SH-SY5Y (cell line): ENCODE measurements at regions not wholly inside any gene's neighbourhood (a gene's known extent, or its start where the extent isn't known, plus 50 kb on each side); places are given as distances from the start of the nearest gene placed in this dataset.

Source experiments
- GATA2 ChIP-seq: IDR thresholded peaks from 2 replicates; pipeline ENCODE4 v1.6.1; 2011; ENCODE audit warnings: mild to moderate bottlenecking, low read depth, low read length
- GATA3 ChIP-seq: IDR thresholded peaks from 2 replicates; pipeline ENCODE4 v1.6.1; 2011; ENCODE audit warnings: low read depth, mild to moderate bottlenecking, low read length, moderate library complexity

DNA sequence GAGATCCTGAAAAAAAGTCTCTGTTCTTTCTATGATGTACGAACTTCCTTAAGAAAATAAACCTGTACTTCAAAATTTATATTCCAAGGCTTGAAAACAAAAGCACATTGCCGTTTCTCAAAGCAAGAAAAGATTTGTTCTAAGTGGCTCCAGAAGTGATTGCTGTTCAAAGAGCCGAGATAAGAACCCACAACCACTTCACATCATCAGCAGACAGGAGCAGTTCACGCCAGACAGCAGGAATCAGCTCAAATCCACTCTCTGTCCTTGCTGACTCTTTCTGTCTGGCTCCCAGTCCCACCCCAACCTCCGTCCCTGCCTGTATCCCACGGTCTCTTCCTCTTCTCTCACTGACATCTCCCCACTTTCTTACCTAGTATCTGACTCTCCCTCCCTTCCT is 85.0 kb upstream of the MYOCD start:
- TF ChIP-seq GATA3 (no peak), GATA2 (no peak)

DNA sequence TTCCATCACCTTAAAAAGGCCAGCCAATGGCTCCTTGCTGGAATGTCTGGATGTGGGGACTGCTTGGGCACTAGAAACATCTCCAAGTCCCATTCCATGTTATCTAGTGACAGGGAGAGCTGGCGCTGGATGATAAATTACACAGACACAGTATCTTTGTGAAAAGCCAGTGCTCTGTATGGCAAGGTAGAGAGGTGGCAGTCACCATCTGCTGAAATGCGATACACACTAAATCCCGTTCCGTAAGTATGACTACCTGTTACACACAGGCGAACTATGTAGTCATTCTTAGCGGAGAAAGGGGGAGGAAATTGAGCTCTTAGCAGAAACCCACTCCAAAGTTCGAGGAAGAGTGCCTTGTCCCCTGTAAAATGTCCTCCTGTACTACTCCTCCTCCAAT is 81.0 kb upstream of the MYOCD start:
- TF ChIP-seq GATA3: no peak
- TF ChIP-seq GATA2: no peak

DNA sequence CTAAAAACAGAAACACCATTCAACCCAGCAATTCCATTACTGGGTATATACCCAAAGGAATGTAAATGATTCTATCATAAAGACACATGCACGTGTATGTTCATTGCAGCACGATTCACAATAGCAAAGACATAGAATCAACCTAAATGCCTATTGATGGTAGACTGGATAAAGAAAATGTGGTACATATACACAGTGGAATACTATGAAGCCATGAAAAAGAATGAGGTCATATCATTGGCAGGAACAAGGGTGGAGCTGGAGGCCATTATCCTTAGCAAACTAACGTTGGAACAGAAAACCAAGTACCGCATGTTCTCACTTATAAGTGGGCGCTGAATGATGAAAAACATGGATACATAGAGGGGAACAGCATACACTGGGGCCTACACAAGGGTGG is 77.2 kb upstream of the MYOCD start:
- TF ChIP-seq GATA3 (no peak), GATA2 (no peak)

DNA sequence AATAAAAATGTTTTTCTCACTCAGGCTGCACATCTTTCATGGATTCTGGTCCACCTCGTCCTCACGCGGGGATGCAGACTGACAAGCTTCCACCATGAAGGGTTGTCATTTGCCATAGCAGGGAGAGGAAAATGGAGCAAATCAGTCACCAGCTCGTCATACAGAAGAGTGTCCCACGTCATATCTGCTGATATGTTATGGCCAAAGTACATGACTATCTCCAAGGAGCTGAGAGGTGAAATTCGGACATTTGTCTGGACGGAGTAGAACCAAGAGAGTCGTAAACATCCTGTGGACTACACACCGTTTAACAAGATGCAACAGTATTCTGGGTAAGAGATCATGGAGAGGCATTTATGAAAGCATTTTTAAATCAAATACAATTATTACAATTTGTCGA is 75.3 kb upstream of the MYOCD start:
- TF ChIP-seq GATA2 (no peak), GATA3 (no peak)

DNA sequence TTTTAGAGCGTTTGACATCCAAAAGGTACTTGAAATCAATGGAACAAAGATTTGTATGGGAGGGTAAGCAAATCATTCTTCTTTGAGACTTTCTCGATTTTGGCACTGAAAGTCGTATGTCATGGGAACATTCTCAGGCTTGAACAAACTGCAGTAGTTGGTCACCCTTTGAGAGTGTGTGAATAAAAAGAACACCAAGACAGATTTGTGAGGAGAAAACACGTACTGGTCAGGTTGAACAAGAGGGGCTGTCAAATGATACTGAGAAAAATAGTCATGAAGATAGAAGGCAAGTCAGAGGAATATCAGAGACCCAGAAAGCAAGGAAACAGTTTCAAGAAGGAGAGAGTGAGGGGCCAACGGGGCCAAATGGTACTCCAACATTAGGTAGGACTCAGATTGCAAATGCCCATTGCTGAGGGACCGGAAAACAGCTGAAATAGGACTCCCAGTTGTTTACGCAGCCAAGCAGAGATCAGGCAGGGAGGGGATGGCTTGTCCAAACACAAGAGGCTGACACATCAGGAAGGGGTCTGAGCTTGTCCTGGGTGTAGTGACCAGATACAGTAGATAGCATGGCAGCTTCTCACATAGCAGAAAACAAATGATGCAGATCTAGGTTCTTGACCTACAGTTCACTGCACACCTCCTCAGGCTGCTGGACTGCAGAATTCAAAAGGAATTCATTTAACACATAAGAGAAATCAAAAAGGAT is 74.5 kb upstream of the MYOCD start:
- no peak for TF ChIP-seq GATA2
- TF ChIP-seq GATA3: no peak

DNA sequence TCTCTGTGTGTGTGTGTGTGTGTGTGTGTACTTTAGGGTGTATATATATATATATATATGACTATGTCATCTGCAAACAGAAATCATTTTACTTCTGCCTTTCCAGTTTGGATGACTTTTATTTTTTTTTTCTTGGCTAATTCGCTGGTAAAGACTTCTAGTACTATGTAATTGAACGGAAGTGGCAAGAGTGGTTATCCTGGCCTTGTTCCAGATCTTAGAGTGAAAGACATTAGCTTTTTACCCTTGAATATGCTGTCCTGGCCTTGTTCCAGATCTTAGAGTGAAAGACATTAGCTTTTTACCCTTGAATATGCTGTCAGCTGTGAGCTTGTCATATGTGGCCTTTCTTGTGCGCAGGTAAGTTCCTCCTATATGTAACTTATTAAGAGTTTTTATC is 72.7 kb upstream of the MYOCD start:
- no peak for TF ChIP-seq GATA3

DNA sequence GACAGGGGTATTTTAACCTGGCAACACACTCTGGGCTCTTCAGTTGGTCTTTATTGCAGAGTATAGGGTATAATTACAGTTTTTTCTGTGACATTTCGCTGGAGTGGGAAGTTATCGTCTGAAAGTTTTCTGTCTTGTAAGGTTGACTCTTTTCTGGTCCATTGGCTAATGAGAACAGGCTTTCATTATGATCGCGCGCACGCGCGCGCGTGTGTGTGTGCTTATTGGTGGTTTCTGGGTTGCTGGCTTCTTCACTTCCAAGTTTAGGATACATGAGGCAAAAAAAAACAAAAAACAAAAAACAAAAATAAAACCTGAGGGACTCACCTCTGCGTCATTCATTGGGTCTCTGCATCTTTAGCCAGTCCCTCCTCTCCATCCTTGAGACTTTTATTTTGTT is 68.7 kb upstream of the MYOCD start:
- TF ChIP-seq GATA2 (no peak), GATA3 (no peak)

DNA sequence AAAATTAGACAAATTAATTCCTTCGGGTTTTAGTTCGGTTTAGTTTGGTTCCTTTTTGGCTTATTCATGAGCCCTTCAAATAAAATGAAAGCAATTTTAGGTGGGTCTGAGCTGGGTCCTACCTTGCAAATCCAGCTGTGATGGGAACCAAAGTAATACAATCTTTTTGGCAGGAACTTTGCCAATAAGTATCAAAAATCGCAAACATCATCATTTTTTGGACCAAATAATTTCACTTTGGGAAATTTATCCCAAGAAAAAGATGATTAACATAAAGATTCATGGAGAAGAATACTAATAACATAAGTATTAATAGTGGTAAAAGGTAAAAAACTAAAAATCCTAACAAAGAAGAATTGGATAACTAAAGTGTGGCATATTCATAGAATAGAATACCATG is 67.8 kb upstream of the MYOCD start:
- no peak for TF ChIP-seq GATA3
- no peak for TF ChIP-seq GATA2

DNA sequence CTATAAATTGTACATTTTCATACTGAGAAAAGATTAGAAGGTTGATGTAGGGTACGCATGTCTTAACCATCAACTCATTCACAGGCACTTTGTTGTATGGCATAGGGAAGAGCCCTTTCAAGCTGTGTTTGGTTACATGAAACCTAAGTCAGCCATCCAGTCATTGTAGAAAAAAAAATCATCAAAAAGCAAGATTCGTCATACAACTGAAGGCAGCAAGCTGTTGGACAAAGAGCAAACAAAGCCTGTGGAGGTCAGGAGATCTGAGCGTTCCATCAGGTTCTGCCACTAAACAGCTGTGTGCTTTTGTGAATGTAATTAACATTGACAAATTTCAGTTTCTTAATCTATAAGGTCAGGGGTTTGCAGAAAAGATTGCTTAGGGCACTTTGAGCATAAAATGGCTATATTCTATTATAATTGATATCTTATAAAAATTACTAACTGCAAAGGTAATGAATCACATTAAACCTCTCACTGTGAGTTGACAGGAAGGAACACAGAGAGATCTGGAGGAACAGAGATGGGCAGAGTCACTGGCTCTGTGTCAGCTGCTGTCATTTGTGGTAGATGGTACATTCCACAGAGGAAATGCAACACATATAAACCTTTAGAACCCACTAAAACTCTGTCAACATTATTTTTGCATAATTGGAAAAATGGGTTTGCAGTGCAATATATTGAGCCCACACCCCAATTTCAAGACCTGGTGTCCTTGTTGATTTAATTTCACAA is 66.3 kb upstream of the MYOCD start:
- TF ChIP-seq GATA2 (no peak), GATA3 (no peak)

DNA sequence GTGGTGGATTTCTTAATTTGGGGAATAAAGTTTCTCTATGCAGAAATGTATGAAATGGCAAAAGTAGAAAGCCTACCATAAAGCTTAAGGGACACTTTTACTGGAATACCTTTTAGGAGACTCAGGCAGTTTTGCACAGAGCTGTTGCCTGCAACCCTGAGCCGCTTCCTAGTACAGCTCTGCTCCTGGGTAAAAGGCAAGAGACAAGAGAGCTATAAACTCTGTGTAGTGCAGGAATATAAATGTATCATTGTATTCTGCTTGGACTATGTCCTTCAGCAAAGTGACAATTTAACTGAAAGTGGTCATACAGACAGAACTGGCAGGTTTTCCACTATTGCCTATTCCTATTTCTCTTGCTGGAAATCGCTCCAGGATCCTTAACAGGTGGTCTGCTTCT is 65.3 kb upstream of the MYOCD start:
- TF ChIP-seq GATA2: no peak
- TF ChIP-seq GATA3: no peak

DNA sequence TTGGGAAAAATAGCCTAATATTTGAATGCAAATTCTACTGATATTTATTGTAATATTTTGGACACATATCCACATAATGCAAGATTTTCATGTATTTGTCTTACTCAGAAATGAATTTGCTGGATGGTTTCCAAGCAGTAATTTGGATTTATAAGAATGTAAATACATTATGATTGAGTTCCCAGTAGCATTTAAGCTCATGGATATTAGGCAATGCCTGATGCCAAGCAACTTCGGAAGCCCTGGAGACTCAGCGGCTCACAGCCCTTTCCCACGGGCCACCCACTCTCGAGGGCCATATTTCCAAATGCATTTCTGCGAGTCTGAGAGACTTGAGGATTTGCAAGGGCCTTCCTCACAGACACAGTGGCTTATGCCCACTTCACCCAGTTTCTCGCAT is 62.1 kb upstream of the MYOCD start:
- TF ChIP-seq GATA2 (no peak), GATA3 (no peak)

DNA sequence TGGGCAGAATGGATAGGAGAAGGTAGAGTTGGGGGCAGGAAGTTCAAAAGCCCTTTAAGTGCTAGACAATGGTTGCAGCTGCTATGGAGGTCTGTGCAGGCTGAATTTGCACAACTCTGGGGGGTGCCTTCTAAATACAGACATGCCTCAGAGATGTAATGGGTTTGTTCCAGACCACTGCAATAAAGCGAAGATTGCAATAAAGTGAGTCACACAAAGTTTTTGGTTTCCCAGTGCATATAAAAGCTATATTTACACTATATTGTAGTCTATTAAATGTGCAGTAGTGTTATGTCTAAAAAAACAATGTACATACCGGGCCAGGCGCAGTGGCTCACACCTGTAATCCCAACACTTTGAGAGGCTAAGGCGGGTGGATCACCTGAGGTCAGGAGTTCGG is 60.5 kb upstream of the MYOCD start:
- TF ChIP-seq GATA3: no peak
- TF ChIP-seq GATA2: no peak

DNA sequence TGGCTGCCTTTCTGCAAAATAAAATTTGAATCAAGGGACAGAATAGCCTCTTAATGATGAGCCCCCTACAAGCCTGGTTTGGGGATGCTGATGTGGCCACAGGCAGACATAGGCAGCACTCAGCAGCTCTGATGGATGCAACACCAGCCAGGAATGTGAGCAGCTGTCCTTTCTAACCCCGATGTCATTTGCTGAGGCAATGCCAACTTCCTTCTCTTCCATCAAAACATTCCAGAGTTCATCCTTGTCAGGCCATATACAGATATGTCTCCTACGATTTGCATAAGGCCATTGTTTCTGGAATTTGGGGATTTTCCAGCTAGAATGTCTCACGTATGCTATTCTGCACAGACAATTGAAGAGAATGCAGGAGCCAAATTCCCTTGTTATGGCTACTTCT is 52.1 kb upstream of the MYOCD start:
- no peak for TF ChIP-seq GATA3
- no peak for TF ChIP-seq GATA2
